ENCODE measurements at regions not wholly inside any gene's neighbourhood (a gene's known extent, or its start where the extent isn't known, plus 50 kb on each side); places are given as distances from the start of the nearest gene placed in this dataset.
"Not testable (repeated sequence)": the region's sequence is repeated elsewhere in the genome, so short reads cannot be mapped to it uniquely, and the experiment has no call there.

DNA sequence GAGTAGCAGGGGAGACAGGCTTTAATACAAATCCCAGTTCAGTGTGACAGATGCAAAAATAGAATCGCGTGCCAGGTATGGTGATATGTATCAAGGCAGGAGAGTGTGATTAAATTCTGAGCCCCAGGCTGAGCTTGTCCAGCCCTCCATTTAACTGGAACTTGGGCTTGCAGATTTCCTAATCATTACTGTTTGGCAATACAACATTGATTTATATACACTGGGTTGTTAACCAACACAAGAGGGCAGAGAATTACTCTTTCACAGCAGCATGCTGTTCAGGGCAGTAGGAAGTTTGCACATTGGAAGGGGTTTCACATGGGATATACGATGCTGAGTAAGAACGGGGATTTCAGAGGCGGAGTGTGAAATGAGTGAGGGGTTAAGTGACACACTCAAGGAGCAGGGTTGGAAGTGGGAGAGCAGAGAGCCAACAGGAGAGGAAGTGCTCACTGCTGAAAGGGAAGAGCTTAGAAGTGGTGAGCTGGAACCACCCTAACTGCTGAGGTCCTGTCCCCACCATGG is 70.8 kb upstream of the ATXN1 start:
- intact Hi-C loops (cut with micrococcal nuclease) = no loop called here

DNA sequence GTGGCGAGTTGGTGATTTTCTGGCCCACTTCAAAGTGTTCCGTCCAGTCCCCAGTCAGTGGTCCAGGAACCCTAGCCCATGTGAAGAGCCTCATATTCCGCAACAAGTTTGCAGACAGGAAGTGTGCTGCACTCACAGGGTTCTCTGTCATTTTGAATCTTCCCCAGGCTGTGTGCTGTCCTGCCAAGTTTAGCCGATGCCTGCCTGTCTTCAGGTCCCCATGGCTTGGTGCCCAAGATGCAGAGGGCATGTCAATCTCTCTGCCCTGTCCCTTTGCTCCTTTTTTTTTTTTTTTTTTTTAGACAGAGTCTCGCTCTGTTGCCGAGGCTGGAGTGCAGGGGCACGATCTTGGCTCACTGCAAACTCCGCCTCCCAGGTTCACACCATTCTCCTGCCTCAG is 69.9 kb upstream of the ATXN1 start:
- intact Hi-C loops (cut with micrococcal nuclease) = no loop called here

DNA sequence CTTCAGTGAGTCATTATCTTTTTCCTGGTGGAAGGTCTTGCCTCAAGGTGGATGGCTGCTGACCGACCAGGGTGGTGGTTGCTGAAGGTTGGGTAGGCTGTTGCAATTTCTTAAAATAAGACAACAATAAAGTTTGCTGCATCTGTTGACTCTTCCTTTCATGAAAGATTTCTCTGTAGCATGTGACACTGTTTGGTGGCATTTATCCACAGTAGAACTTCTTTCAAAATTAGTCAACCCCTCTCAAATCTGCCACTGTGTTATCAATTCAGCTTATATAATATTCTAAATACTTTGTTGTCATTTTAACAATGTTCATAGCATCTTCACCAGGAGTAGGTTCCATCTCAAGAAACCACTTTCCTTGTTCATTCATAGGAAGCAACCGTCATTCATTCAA is 66.8 kb upstream of the ATXN1 start:
- intact Hi-C loops (cut with micrococcal nuclease) = no loop called here

DNA sequence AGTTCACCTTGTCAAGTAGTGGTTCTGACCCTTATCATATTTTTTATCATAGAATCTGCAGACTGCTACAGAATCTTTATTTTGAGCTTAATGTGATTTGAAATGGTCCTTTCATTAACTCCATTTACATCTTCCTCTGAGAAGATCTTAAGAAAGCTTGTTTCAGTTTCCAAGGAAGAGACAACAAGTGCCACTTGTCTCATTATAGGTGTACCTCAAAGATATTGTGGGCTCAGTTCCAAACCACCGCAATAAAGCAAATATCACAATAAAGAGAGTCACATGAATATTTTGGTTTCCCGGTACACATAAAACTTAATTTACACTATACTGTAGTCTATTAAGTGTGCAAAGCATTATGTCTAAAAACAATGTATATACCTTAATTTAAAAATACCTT is 66.4 kb upstream of the ATXN1 start:
- intact Hi-C loops (cut with micrococcal nuclease) = no loop called here

DNA sequence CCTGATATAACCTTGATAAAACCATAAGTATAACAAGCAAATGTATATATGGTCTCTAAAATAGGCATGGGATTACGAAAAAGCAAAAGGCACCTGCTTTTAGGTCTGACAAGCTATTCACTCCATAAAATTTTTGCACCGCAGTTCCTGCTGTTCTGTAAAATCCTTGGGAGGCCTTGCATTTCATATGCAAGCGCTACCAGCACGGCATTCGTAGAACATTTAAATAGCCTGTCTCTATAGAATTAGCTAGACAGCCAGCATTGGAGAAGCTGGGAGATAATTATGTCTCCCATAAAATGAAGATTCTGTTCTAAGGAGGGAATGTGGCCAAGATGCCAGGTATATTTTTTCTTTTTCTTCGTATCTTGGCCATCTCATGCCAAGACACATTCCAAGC is 64.5 kb upstream of the ATXN1 start:
- intact Hi-C loops (cut with micrococcal nuclease) = no loop called here

GRCh38 chr6:16824845-16825685 is 63.8 kb upstream of the ATXN1 start:
- intact Hi-C loops (cut with micrococcal nuclease) = no loop called here

GRCh38 chr6:16823718-16824352 is 62.6 kb upstream of the ATXN1 start:
- intact Hi-C loops (cut with micrococcal nuclease) = no loop called here

GRCh38 chr6:16822975-16823717 is 61.9 kb upstream of the ATXN1 start:
- intact Hi-C loops (cut with micrococcal nuclease) = no loop called here

- intact Hi-C loops (cut with micrococcal nuclease) = no loop called here
These were observed 61.3 kb upstream of the ATXN1 start for GRCh38 chr6:16822529-16822928.

DNA sequence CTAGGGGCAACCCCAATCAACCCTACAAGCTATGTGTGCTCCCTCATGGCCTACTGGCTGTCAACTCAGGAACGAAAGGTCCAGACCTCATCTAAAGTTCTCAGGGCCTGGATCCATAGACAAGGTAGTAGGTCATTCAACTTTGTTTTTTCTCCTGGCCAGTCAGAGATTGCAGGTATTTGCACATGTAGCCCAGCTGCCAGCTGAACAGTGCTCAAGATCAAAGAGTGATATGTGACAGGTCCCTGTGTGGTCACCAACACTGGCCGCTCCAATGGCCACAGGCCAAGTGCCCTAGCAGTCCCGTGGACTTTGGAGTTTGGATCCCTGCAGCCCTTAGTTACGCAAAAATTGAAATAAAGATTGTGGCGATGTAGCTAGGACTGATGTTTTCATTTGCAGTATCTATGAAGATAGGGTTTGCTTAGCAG is 60.6 kb upstream of the ATXN1 start:
- intact Hi-C loops (cut with micrococcal nuclease) = no loop called here

DNA sequence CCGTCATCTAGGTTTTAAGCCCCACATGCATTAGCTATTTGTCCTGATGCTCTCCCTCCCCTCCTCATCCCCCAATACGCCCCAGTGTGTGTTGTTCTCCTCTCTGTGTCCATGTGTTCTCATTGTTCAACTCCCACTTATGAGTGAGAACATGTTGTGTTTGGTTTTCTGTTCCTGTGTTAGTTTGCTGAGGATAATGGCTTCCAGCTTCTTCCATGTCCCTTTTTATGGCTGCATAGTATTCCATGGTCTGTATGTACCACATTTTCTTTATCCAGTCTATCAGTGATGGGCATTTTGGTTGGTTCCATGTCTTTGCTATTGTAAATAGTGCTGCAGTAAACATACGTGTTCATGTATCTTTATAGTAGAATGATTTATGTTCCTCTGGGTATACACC is 59.0 kb upstream of the ATXN1 start:
- intact Hi-C loops (cut with micrococcal nuclease) = not testable (repeated sequence)

DNA sequence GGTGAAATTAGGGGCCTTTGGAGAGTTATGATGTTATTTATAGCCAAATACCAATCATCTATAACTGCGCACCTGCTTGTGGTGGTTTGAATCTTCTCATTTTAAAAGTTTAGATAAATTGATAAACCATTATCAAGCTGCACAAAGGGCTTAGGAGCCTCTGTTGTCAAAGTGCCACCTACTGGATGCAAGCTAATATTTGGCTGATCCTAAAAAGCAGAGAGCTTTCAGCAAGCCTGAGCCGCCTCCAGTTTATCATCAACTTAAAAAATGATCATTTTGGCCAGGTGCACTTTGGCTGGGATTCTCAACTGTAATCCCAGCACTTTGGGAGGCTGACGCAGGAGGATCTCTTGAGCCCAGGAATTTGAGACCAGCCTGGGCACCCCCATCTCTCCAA is 58.5 kb upstream of the ATXN1 start:
- intact Hi-C loops (cut with micrococcal nuclease) = loop anchor here (1.0 kb wide), 1 partner anchor 487 kb away; no protein-coding TSS in a partner anchor

GRCh38 chr6:16818992-16819626 is 57.8 kb upstream of the ATXN1 start:
- intact Hi-C loops (cut with micrococcal nuclease) = loop anchor here (1.0 kb wide), 1 partner anchor 487 kb away; no protein-coding TSS in a partner anchor

- intact Hi-C loops (cut with micrococcal nuclease) = no loop called here
These were observed 56.3 kb upstream of the ATXN1 start for GRCh38 chr6:16817594-16817993.

GRCh38 chr6:16816891-16817290 is 55.6 kb upstream of the ATXN1 start:
- intact Hi-C loops (cut with micrococcal nuclease) = no loop called here

- intact Hi-C loops (cut with micrococcal nuclease) = no loop called here
These were observed 51.7 kb upstream of the ATXN1 start for GRCh38 chr6:16812993-16813392.

- intact Hi-C loops (cut with micrococcal nuclease) = no loop called here
These were observed 50.2 kb upstream of the ATXN1 start for GRCh38 chr6:16811277-16811979.
